WTC11 (cell line): ENCODE measurements at regions not wholly inside any gene's neighbourhood (a gene's known extent, or its start where the extent isn't known, plus 50 kb on each side); places are given as distances from the start of the nearest gene placed in this dataset.

Experiments
- ATAC-seq: fragments of 200-7000 bp; cut with Tn5 transposase; 2 replicates; pipeline ENCODE4 v1.10.0; 2021; ENCODE audit warnings: mild to moderate bottlenecking, moderate library complexity
- CTCF ChIA-PET: fragments of 300-600 bp; sonication (Branson Sonifier 250); formaldehyde crosslinking; loops from one replicate; lab custom pipeline; 2021; ENCODE audit warnings: antibody characterized with exemption; lab: Charles Lee
- POLR2A ChIA-PET: fragments of 350-600 bp; sonication (Branson Sonifier 250); formaldehyde crosslinking; loops from one replicate; lab custom pipeline; 2021; ENCODE audit warnings: antibody characterized with exemption; lab: Charles Lee
- DNase-seq: peaks from one replicate; pipeline ENCODE4 v3.0.0; 2021; ENCODE audit warnings: low spot score
- H3K27ac Mint-ChIP-seq: 2 replicates; pipeline ENCODE4 v1.8.0; 2021; ENCODE audit warnings: mixed read lengths
- H3K27me3 Mint-ChIP-seq: 2 replicates; pipeline ENCODE4 v1.8.0; 2021; ENCODE audit warnings: low read depth, mild to moderate bottlenecking, moderate library complexity, mixed read lengths
- H3K36me3 Mint-ChIP-seq: 2 replicates; pipeline ENCODE4 v1.8.0; 2021; ENCODE audit warnings: mixed read lengths
- H3K4me1 Mint-ChIP-seq: 2 replicates; pipeline ENCODE4 v1.8.0; 2022; ENCODE audit warnings: mixed read lengths
- H3K4me3 Mint-ChIP-seq: 2 replicates; pipeline ENCODE4 v1.8.0; 2021; ENCODE audit warnings: mild to moderate bottlenecking, moderate library complexity, mixed read lengths
- H3K9me3 Mint-ChIP-seq: 2 replicates; pipeline ENCODE4 v1.8.0; 2021; ENCODE audit warnings: mixed read lengths
- AFF4 ChIP-seq: sonication (generic); formaldehyde crosslinking; IDR thresholded peaks from 2 replicates; pipeline ENCODE4 v1.8.1; 2023; ENCODE audit warnings: mild to moderate bottlenecking, missing genetic modification reagents, borderline replicate concordance
- ATF1 ChIP-seq: sonication (generic); formaldehyde crosslinking; IDR thresholded peaks from 2 replicates; pipeline ENCODE4 v1.8.1; 2023; ENCODE audit warnings: mild to moderate bottlenecking, moderate library complexity, missing genetic modification reagents
- ATF3 ChIP-seq: sonication (generic); formaldehyde crosslinking; conservative IDR thresholded peaks from 2 replicates; pipeline ENCODE4 v1.8.1; 2022; ENCODE audit warnings: mild to moderate bottlenecking, missing genetic modification reagents
- ATF6 ChIP-seq: sonication (generic); formaldehyde crosslinking; IDR thresholded peaks from 2 replicates; pipeline ENCODE4 v1.8.1; 2023; ENCODE audit warnings: mild to moderate bottlenecking, missing genetic modification reagents
- E2F5 ChIP-seq: sonication (generic); formaldehyde crosslinking; IDR thresholded peaks from 2 replicates; pipeline ENCODE4 v1.8.1; 2022; ENCODE audit warnings: mild to moderate bottlenecking, moderate library complexity, missing genetic modification reagents
- FOXJ3 ChIP-seq: sonication (generic); formaldehyde crosslinking; IDR thresholded peaks from 2 replicates; pipeline ENCODE4 v1.9.0; 2021; ENCODE audit warnings: missing genetic modification reagents, mild to moderate bottlenecking, borderline replicate concordance
- IRF1 ChIP-seq: sonication (generic); formaldehyde crosslinking; IDR thresholded peaks from 2 replicates; pipeline ENCODE4 v1.8.0; 2023; ENCODE audit warnings: missing genetic modification reagents
- MYBL2 ChIP-seq: sonication (generic); formaldehyde crosslinking; IDR thresholded peaks from 2 replicates; pipeline ENCODE4 v1.8.1; 2023; ENCODE audit warnings: mild to moderate bottlenecking, moderate library complexity, missing genetic modification reagents
- OVOL2 ChIP-seq: fragments of 250-450 bp; sonication (Bioruptor Pico); IDR thresholded peaks from 2 replicates; pipeline ENCODE4 v1.9.0; 2021; ENCODE audit warnings: mild to moderate bottlenecking, borderline replicate concordance
- PREB ChIP-seq: sonication (generic); formaldehyde crosslinking; IDR thresholded peaks from 2 replicates; pipeline ENCODE4 v1.8.1; 2022; ENCODE audit warnings: mild to moderate bottlenecking, missing genetic modification reagents, moderate library complexity, borderline replicate concordance
- STAT6 ChIP-seq: sonication (generic); formaldehyde crosslinking; conservative IDR thresholded peaks from 2 replicates; pipeline ENCODE4 v1.8.1; 2023; ENCODE audit warnings: mild to moderate bottlenecking, low read depth, missing genetic modification reagents, moderate library complexity
- TEAD1 ChIP-seq: sonication (generic); formaldehyde crosslinking; IDR thresholded peaks from 2 replicates; pipeline ENCODE4 v1.8.0; 2022; ENCODE audit warnings: mild to moderate bottlenecking, missing genetic modification reagents
- ZBTB43 ChIP-seq: sonication (generic); formaldehyde crosslinking; IDR thresholded peaks from 2 replicates; pipeline ENCODE4 v1.8.1; 2023; ENCODE audit warnings: mild to moderate bottlenecking, missing genetic modification reagents
- ZMAT4 ChIP-seq: fragments of 250-450 bp; sonication (Bioruptor Pico); IDR thresholded peaks from 2 replicates; pipeline ENCODE4 v1.9.0; 2021; ENCODE audit warnings: mild to moderate bottlenecking
- ZNF121 ChIP-seq: sonication (generic); formaldehyde crosslinking; IDR thresholded peaks from 2 replicates; pipeline ENCODE4 v1.8.0; 2023; ENCODE audit warnings: missing genetic modification reagents
- ZNF232 ChIP-seq: sonication (generic); formaldehyde crosslinking; IDR thresholded peaks from 2 replicates; pipeline ENCODE4 v1.8.0; 2022; ENCODE audit warnings: mild to moderate bottlenecking, missing genetic modification reagents
- ZNF396 ChIP-seq: fragments of 250-450 bp; sonication (Bioruptor Pico); IDR thresholded peaks from 2 replicates; pipeline ENCODE4 v1.8.0; 2021; ENCODE audit warnings: mild to moderate bottlenecking, moderate library complexity, borderline replicate concordance
- ZNF425 ChIP-seq: fragments of 250-450 bp; sonication (Bioruptor Pico); conservative IDR thresholded peaks from 2 replicates; pipeline ENCODE4 v1.9.0; 2021; ENCODE audit warnings: mild to moderate bottlenecking
- ZNF671 ChIP-seq: fragments of 250-450 bp; sonication (Bioruptor Pico); IDR thresholded peaks from 2 replicates; pipeline ENCODE4 v1.8.0; 2021; ENCODE audit warnings: mild to moderate bottlenecking

- TF ChIP-seq OVOL2 (CRISPR knock-in tag) (no peak), ZNF425 (CRISPR knock-in tag) (no peak)
- TF ChIP-seq, all 79 proteins: peak for 0
Observed at GRCh38 chr7:20508109-20508508, 107.4 kb upstream of the ABCB5 start (continued).

- ChIA-PET CTCF (interaction anchor here (0.9 to 2.6 kb wide), 3 partner anchors 29 to 142 kb away, joined by 3 to 13 read pairs (median 4); no protein-coding TSS in a partner anchor), POLR2A (no interaction called here)
- H3K9me3 Mint-ChIP-seq = no peaks in the 10 kb centered on the region
- ATAC-seq (no peak), DNase-seq (no peak)
- no peak overlapping the region for H3K27ac Mint-ChIP-seq
- H3K27me3 Mint-ChIP-seq = no peaks in the 10 kb centered on the region
- H3K4me3 Mint-ChIP-seq = no peak overlapping the region
- peaks cover 9% of the 10 kb centered on the region; the same call in 1 of the 2 replicates for H3K4me1 Mint-ChIP-seq
- H3K36me3 Mint-ChIP-seq = no peaks in the 10 kb centered on the region
- TF ChIP-seq TEAD1 (CRISPR knock-in tag) = no peak
- no peak for TF ChIP-seq ZNF232 (CRISPR knock-in tag)
- no peak for TF ChIP-seq ATF1 (CRISPR knock-in tag)
- TF ChIP-seq ZNF121 = no peak
- no peak for TF ChIP-seq MYBL2 (CRISPR knock-in tag)
- TF ChIP-seq ZNF396 (CRISPR knock-in tag) = no peak
- TF ChIP-seq AFF4 (CRISPR knock-in tag) = no peak
- TF ChIP-seq ZMAT4 = no peak
- no peak for TF ChIP-seq ATF6 (CRISPR knock-in tag)
- TF ChIP-seq PREB (CRISPR knock-in tag) = no peak
- no peak for TF ChIP-seq FOXJ3
- TF ChIP-seq ZBTB43 (CRISPR knock-in tag) = no peak
- no peak for TF ChIP-seq E2F5
- no peak for TF ChIP-seq IRF1
- TF ChIP-seq STAT6 (CRISPR knock-in tag) = no peak
- TF ChIP-seq ZNF671 (CRISPR knock-in tag) = no peak
- no peak for TF ChIP-seq ATF3 (CRISPR knock-in tag)
Observed at GRCh38 chr7:20509892-20510572, 105.4 kb upstream of the ABCB5 start.
